NCI-H526 treated with DMSO at 0.1 percent for 48 hours (cell line): ENCODE measurements at regions not wholly inside any gene's neighbourhood (a gene's known extent, or its start where the extent isn't known, plus 50 kb on each side); places are given as distances from the start of the nearest gene placed in this dataset.

Experiments
- DNase-seq: peaks from one replicate; lab custom pipeline; 2025; lab: John Stamatoyannopoulos, UW

GRCh38 chr15:93201940-93202339, 112.9 kb upstream of the RGMA start:
- no peak for DNase-seq

- DNase-seq = no peak
These were observed 111.8 kb upstream of the RGMA start for GRCh38 chr15:93200837-93201226.

- DNase-seq = no peak
These were observed 111.2 kb upstream of the RGMA start for GRCh38 chr15:93200081-93200836.

GRCh38 chr15:93196135-93196670, 107.2 kb upstream of the RGMA start:
- no peak for DNase-seq

- no peak for DNase-seq
These were observed 106.1 kb upstream of the RGMA start for GRCh38 chr15:93195109-93195508.

GRCh38 chr15:93190238-93190637, 101.2 kb upstream of the RGMA start:
- no peak for DNase-seq

GRCh38 chr15:93189561-93189960, 100.5 kb upstream of the RGMA start:
- no peak for DNase-seq

GRCh38 chr15:93188236-93188635, 99.2 kb upstream of the RGMA start:
- DNase-seq = no peak

GRCh38 chr15:93185796-93186195, 96.8 kb upstream of the RGMA start:
- DNase-seq = no peak

- DNase-seq = no peak
These were observed 93.7 kb upstream of the RGMA start for GRCh38 chr15:93182703-93183205.

- peak; percentile 26 for DNase-seq
These were observed 91.6 kb upstream of the RGMA start for GRCh38 chr15:93180656-93181055.

- DNase-seq = no peak
These were observed 91.1 kb upstream of the RGMA start for GRCh38 chr15:93180128-93180527.

GRCh38 chr15:93179700-93180102, 90.7 kb upstream of the RGMA start:
- no peak for DNase-seq

GRCh38 chr15:93179072-93179471, 90.1 kb upstream of the RGMA start:
- DNase-seq = no peak

GRCh38 chr15:93178371-93178770, 89.4 kb upstream of the RGMA start:
- no peak for DNase-seq

- no peak for DNase-seq
These were observed 87.1 kb upstream of the RGMA start for GRCh38 chr15:93176065-93176464.

GRCh38 chr15:93174836-93175235, 85.8 kb upstream of the RGMA start:
- DNase-seq = no peak

- DNase-seq = no peak
These were observed 84.4 kb upstream of the RGMA start for GRCh38 chr15:93173369-93173768.

GRCh38 chr15:93171476-93171875, 82.5 kb upstream of the RGMA start:
- DNase-seq = no peak

GRCh38 chr15:93170329-93170728, 81.3 kb upstream of the RGMA start:
- DNase-seq = no peak

GRCh38 chr15:93168910-93169309, 79.9 kb upstream of the RGMA start:
- DNase-seq = no peak

- no peak for DNase-seq
These were observed 78.3 kb upstream of the RGMA start for GRCh38 chr15:93167291-93167690.

GRCh38 chr15:93166675-93167074, 77.7 kb upstream of the RGMA start:
- no peak for DNase-seq
